ENCODE measurements at regions not wholly inside any gene's neighbourhood (a gene's known extent, or its start where the extent isn't known, plus 50 kb on each side); places are given as distances from the start of the nearest gene placed in this dataset.

GRCh38 chr14:65344011-65344410, 68.5 kb upstream of the FUT8 start:
- no peak for TF ChIP-seq CTCF (IDR thresholded peaks at IDR 0.05; ENCODE audit: borderline replicate concordance, extremely low read depth, low read length, poor library complexity, severe bottlenecking)
- TF ChIP-seq EZH2 (IDR thresholded peaks at IDR 0.05; ENCODE audit: borderline replicate concordance, low read depth, low read length, severe bottlenecking): no peak

Data from DND-41 (cell line).